ENCODE measurements at regions not wholly inside any gene's neighbourhood (a gene's known extent, or its start where the extent isn't known, plus 50 kb on each side); places are given as distances from the start of the nearest gene placed in this dataset.

GRCh38 chrX:151825925-151826485, 86.7 kb upstream of the MAGEA4 start:
- Histone ChIP-seq H3K27me3 (ENCODE audit: control insufficient read depth, insufficient read depth, low read length) (peaks cover 4% of the 10 kb centered on the region), H3K9me3 (ENCODE audit: control insufficient read depth, insufficient read depth, low read length) (no peaks in the 10 kb centered on the region), H3K4me1 (ENCODE audit: control insufficient read depth, insufficient read depth, low read length) (no peaks in the 10 kb centered on the region), H3K36me3 (ENCODE audit: control insufficient read depth, insufficient read depth, low read length) (no peaks in the 10 kb centered on the region), H3K4me3 (ENCODE audit: low read depth, low read length) (no peak overlapping the region), H3K27ac (ENCODE audit: low read depth, low read length) (no peak overlapping the region)
- DNase-seq (ENCODE audit: low read depth in 4 of 6, low spot score in 6 of 6), result peak in 3 of 6 donors; percentile 5 to 73 (median 47)
- no CpG with 5 or more reads among the region's 4 CpGs for whole genome bisulfite sequencing (ENCODE audit: insufficient coverage)

DNA sequence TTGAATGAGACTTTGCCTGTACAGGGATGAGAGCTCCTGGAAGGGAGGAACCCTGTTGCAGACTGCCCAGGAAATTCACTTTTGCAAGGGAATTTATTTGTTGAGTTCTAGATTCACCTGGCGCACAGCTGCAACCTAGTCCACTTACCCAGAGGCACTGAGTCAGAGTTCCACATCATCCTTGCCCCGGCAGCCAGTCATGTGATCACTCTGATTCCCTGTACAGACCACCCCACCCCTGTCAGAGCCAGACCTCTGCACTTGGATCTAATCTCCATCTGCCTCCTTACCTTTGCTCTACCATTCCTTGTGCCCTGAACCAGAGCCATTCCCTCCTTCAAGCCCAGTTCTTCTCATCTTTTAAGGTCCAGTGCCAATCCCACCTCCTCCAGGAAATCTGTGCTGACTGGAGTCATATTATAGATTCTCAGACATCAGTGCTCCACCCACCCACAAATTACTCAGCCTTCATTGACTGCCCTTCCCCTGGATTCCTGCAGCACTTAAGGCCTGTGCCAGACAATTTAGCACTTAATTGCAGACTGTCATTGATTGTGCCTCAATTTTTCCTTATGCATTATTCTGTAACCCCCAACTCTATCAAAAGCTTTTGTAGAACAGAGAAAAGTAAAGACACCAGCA, 84.1 kb upstream of the MAGEA4 start:
- H3K4me3 ChIP-seq (ENCODE audit: low read depth, low read length), result no peak overlapping the region
- DNase-seq (ENCODE audit: low read depth in 4 of 6, low spot score in 6 of 6), result no peak
- H3K36me3 ChIP-seq (ENCODE audit: control insufficient read depth, insufficient read depth, low read length), result no peaks in the 10 kb centered on the region
- WGBS (ENCODE audit: insufficient coverage), result 81% methylated on average over 2 of the region's 2 CpGs
- H3K9me3 ChIP-seq (ENCODE audit: control insufficient read depth, insufficient read depth, low read length), result no peaks in the 10 kb centered on the region
- peaks cover 2% of the 10 kb centered on the region for H3K27me3 ChIP-seq (ENCODE audit: control insufficient read depth, insufficient read depth, low read length)
- H3K4me1 ChIP-seq (ENCODE audit: control insufficient read depth, insufficient read depth, low read length), result no peaks in the 10 kb centered on the region
- no peak overlapping the region for H3K27ac ChIP-seq (ENCODE audit: low read depth, low read length)

DNA sequence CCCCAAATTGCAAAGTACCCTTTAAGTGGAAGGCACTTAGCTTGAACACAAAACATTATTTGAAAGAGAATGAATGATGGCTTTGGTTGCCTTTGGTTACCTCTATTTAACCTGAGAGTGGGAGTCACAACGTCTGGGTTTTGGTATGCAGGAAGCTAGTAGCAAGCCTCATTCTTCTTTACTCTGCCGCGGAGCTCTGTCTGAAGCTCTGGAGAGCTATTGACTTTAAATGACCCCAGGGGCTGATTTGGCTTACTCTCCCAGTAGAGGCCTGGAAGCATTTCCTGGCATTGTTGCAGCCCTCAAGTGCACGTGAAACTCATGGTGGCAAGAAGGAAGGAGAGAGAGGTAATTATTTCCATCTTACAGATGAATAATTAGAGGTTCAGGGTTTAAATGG, 81.8 kb upstream of the MAGEA4 start:
- no peak overlapping the region for H3K27ac ChIP-seq (ENCODE audit: low read depth, low read length)
- H3K4me1 ChIP-seq (ENCODE audit: control insufficient read depth, insufficient read depth, low read length), result no peaks in the 10 kb centered on the region
- no peaks in the 10 kb centered on the region for H3K36me3 ChIP-seq (ENCODE audit: control insufficient read depth, insufficient read depth, low read length)
- peaks cover 2% of the 10 kb centered on the region for H3K27me3 ChIP-seq (ENCODE audit: control insufficient read depth, insufficient read depth, low read length)
- DNase-seq (ENCODE audit: low read depth in 4 of 6, low spot score in 6 of 6), result peak in 1 of 6 donors; percentile 14
- H3K4me3 ChIP-seq (ENCODE audit: low read depth, low read length), result no peak overlapping the region
- no peaks in the 10 kb centered on the region for H3K9me3 ChIP-seq (ENCODE audit: control insufficient read depth, insufficient read depth, low read length)
- whole genome bisulfite sequencing (ENCODE audit: insufficient coverage), result 29% methylated on average over 4 of the region's 4 CpGs

- Histone ChIP-seq H3K27me3 (ENCODE audit: control insufficient read depth, insufficient read depth, low read length) (no peaks in the 10 kb centered on the region), H3K4me1 (ENCODE audit: control insufficient read depth, insufficient read depth, low read length) (no peaks in the 10 kb centered on the region), H3K4me3 (ENCODE audit: low read depth, low read length) (no peak overlapping the region), H3K36me3 (ENCODE audit: control insufficient read depth, insufficient read depth, low read length) (no peaks in the 10 kb centered on the region), H3K9me3 (ENCODE audit: control insufficient read depth, insufficient read depth, low read length) (no peaks in the 10 kb centered on the region), H3K27ac (ENCODE audit: low read depth, low read length) (no peak overlapping the region)
- whole genome bisulfite sequencing (ENCODE audit: insufficient coverage), result 54% methylated on average over 3 of the region's 3 CpGs
- no peak for DNase-seq (ENCODE audit: low read depth in 4 of 6, low spot score in 6 of 6)
These were observed 60.4 kb upstream of the MAGEA4 start for GRCh38 chrX:151852294-151852693.

DNA sequence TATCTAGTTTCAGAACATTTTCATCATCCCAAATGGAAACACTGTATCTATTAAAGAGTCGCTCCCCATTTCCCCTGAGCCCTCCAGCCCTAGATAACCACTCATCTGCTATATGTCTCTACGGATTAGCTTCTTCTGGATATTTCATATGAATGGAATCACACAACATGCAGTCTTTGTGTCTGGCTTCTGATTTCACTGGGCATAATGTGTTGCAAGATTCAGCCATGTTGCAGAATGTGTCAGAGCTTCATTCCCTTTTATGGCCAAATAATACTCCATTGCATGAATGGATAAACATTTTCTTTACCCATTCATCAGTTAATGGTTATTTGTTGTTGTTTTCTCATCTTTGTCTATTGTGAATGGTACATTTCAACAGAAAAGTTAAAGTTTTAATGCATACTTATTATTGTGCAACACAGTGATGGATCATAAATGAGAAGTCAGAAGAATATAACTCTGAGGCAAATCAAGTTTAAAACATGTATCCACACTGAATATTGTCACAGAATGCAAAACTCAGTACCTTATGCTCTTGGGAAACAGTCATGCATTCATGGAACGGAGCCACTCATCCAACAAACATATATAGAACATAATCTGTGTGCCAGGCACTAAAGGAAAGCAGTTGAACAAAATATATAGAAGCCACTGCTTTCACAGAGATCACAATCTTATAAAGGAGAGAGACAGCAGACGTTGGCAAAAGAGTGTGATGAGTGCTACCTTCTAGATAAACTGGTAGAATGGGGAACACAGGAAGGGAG, 57.8 kb upstream of the MAGEA4 start:
- peak in 1 of 6 donors; percentile 67 for DNase-seq (ENCODE audit: low read depth in 4 of 6, low spot score in 6 of 6)
- H3K27me3 ChIP-seq (ENCODE audit: control insufficient read depth, insufficient read depth, low read length), result no peaks in the 10 kb centered on the region
- no peaks in the 10 kb centered on the region for H3K9me3 ChIP-seq (ENCODE audit: control insufficient read depth, insufficient read depth, low read length)
- no peak overlapping the region for H3K4me3 ChIP-seq (ENCODE audit: low read depth, low read length)
- 56% methylated on average over 1 of the region's 4 CpGs for WGBS (ENCODE audit: insufficient coverage)
- no peaks in the 10 kb centered on the region for H3K4me1 ChIP-seq (ENCODE audit: control insufficient read depth, insufficient read depth, low read length)
- H3K36me3 ChIP-seq (ENCODE audit: control insufficient read depth, insufficient read depth, low read length), result no peaks in the 10 kb centered on the region
- no peak overlapping the region for H3K27ac ChIP-seq (ENCODE audit: low read depth, low read length)

DNA sequence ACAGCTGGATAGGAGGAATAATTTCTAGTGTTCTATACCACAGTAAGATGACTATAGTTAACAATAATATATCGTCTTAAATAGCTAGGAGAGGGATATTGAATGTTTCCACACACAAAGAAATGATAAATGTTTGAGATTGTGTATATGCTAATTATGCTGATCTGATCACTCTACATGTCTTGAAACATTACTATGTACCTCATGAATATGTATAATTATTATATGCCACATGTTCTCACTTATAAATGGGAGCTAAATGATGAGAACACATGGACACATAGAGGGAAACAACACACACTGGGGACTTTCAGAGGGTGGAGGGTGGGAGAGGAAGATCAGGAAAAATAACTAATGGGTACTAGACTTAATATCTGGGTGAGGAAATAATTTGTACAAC, 53.2 kb upstream of the MAGEA4 start:
- no peak overlapping the region for H3K4me3 ChIP-seq (ENCODE audit: low read depth, low read length)
- H3K4me1 ChIP-seq (ENCODE audit: control insufficient read depth, insufficient read depth, low read length), result no peaks in the 10 kb centered on the region
- no peaks in the 10 kb centered on the region for H3K36me3 ChIP-seq (ENCODE audit: control insufficient read depth, insufficient read depth, low read length)
- WGBS (ENCODE audit: insufficient coverage), result no CpG with 5 or more reads among the region's 1 CpG
- no peaks in the 10 kb centered on the region for H3K9me3 ChIP-seq (ENCODE audit: control insufficient read depth, insufficient read depth, low read length)
- DNase-seq (ENCODE audit: low read depth in 4 of 6, low spot score in 6 of 6), result no peak
- no peak overlapping the region for H3K27ac ChIP-seq (ENCODE audit: low read depth, low read length)
- H3K27me3 ChIP-seq (ENCODE audit: control insufficient read depth, insufficient read depth, low read length), result no peaks in the 10 kb centered on the region

GRCh38 chrX:151860827-151861226, 51.9 kb upstream of the MAGEA4 start:
- H3K27me3 ChIP-seq (ENCODE audit: control insufficient read depth, insufficient read depth, low read length), result no peaks in the 10 kb centered on the region
- no peaks in the 10 kb centered on the region for H3K4me1 ChIP-seq (ENCODE audit: control insufficient read depth, insufficient read depth, low read length)
- WGBS (ENCODE audit: insufficient coverage), result 74% methylated on average over 4 of the region's 4 CpGs
- no peak for DNase-seq (ENCODE audit: low read depth in 4 of 6, low spot score in 6 of 6)
- H3K9me3 ChIP-seq (ENCODE audit: control insufficient read depth, insufficient read depth, low read length), result no peaks in the 10 kb centered on the region
- no peak overlapping the region for H3K27ac ChIP-seq (ENCODE audit: low read depth, low read length)
- no peaks in the 10 kb centered on the region for H3K36me3 ChIP-seq (ENCODE audit: control insufficient read depth, insufficient read depth, low read length)
- no peak overlapping the region for H3K4me3 ChIP-seq (ENCODE audit: low read depth, low read length)
